Neural cell (in vitro differentiated cells): ENCODE measurements at regions not wholly inside any gene's neighbourhood (a gene's known extent, or its start where the extent isn't known, plus 50 kb on each side); places are given as distances from the start of the nearest gene placed in this dataset.

Source experiments
- EP300 ChIP-seq: fragments of 450-650 bp; conservative IDR thresholded peaks from 2 replicates; pipeline ENCODE4 v1.6.1; 2014; ENCODE audit warnings: antibody characterized with exemption, mild to moderate bottlenecking, moderate library complexity; ENCODE audit not compliant: poor library complexity, severe bottlenecking
- EZH2 ChIP-seq: fragments of 200-600, 300-800 bp; shearing (Covaris generic), sonication (generic); IDR thresholded peaks from 2 replicates; pipeline ENCODE4 v1.6.1; 2014; ENCODE audit warnings: antibody characterized with exemption, low read length, borderline replicate concordance, mild to moderate bottlenecking; ENCODE audit not compliant: insufficient read depth, poor library complexity, severe bottlenecking
- SMC3 ChIP-seq: fragments of 450-650 bp; conservative IDR thresholded peaks from 2 replicates; pipeline ENCODE4 v1.6.1; 2014; ENCODE audit warnings: antibody characterized with exemption, mild to moderate bottlenecking, moderate library complexity; ENCODE audit not compliant: poor library complexity
- TAF1 ChIP-seq: IDR thresholded peaks from 2 replicates; pipeline ENCODE4 v1.6.1; 2012; ENCODE audit warnings: low read depth
- TF ChIP-seq, protein P1 (sequence below): fragments of 450-650 bp; IDR thresholded peaks from 2 replicates; pipeline ENCODE4 v1.5.1; 2014; ENCODE audit warnings: antibody characterized with exemption, mild to moderate bottlenecking, moderate library complexity; ENCODE audit not compliant: poor library complexity, severe bottlenecking

DNA sequence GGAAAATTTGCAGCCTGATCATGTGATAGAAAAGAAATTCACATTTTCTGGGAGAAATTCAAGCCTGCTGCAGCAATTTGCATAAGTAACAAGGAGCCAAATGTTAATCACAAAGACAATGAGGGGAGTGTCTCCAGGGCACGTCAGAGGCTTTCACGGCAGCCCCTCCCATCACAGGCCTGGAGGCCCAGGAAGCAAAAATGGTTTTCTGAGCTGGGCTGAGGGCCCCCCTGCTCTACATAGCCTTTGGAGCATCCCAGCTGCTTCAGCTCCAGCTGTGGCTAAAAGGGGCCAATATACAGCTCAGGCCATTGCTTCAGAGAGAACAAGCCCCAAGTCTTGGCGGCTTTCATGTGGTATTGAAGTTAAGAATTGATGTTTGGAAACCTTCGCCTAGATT lies 445.3 kb upstream of the ZEB2 start:
- TF ChIP-seq, protein P1, sequence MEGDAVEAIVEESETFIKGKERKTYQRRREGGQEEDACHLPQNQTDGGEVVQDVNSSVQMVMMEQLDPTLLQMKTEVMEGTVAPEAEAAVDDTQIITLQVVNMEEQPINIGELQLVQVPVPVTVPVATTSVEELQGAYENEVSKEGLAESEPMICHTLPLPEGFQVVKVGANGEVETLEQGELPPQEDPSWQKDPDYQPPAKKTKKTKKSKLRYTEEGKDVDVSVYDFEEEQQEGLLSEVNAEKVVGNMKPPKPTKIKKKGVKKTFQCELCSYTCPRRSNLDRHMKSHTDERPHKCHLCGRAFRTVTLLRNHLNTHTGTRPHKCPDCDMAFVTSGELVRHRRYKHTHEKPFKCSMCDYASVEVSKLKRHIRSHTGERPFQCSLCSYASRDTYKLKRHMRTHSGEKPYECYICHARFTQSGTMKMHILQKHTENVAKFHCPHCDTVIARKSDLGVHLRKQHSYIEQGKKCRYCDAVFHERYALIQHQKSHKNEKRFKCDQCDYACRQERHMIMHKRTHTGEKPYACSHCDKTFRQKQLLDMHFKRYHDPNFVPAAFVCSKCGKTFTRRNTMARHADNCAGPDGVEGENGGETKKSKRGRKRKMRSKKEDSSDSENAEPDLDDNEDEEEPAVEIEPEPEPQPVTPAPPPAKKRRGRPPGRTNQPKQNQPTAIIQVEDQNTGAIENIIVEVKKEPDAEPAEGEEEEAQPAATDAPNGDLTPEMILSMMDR: no peak
- TF ChIP-seq TAF1 (no peak), SMC3 (no peak), EZH2 (no peak), EP300 (no peak)
